GM12891 (cell line): ENCODE measurements at regions not wholly inside any gene's neighbourhood (a gene's known extent, or its start where the extent isn't known, plus 50 kb on each side); places are given as distances from the start of the nearest gene placed in this dataset.

Source experiments
- POLR2A ChIP-seq: IDR thresholded peaks from 2 replicates; pipeline ENCODE4 v1.6.1; 2011; ENCODE audit warnings: low read depth, low read length, control low read depth
- POLR2AphosphoS5 ChIP-seq: IDR thresholded peaks from 2 replicates; pipeline ENCODE4 v1.6.1; 2011; ENCODE audit warnings: low read depth, low read length, control low read depth
- TAF1 ChIP-seq: IDR thresholded peaks from 2 replicates; pipeline ENCODE4 v1.6.1; 2011; ENCODE audit warnings: low read depth, low read length, control low read depth

DNA sequence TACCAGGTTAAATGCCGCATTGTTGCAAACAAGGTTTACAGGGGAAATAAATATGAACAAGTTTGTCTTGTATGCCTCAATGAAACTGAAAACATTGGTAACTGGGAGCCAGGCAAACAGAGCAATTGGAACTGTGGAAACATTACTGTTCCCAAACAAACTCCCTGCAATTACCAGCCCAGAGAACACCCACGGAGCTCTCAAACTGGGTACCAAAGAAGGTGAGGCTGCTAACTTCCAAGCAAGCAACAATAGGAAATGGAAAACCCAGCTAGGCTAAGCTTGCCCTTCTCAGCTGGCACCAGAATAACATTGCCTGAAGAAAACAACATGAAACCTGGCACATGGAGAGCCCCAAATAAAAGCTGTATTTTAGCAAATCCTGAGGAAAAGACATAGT lies 218.9 kb upstream of the THRB start:
- TF ChIP-seq POLR2AphosphoS5 (no peak), TAF1 (no peak), POLR2A (no peak)
